ENCODE measurements at regions not wholly inside any gene's neighbourhood (a gene's known extent, or its start where the extent isn't known, plus 50 kb on each side); places are given as distances from the start of the nearest gene placed in this dataset.
A peak's percentile ranks its signal among the peaks of the same experiment; 100 is the strongest.
"Not testable (repeated sequence)": the region's sequence is repeated elsewhere in the genome, so short reads cannot be mapped to it uniquely, and the experiment has no call there.

GRCh38 chr7:29619111-29619510, 55.5 kb downstream of the PRR15 start:
- no peak overlapping the region for H3K9ac ChIP-seq (ENCODE audit: low read depth, low read length)
- H3K4me3 ChIP-seq (ENCODE audit: low read depth, low read length), result no peak overlapping the region
- H3K4me1 ChIP-seq (ENCODE audit: control insufficient read depth, insufficient read depth, low read length), result peaks cover 9% of the 10 kb centered on the region
- H3K36me3 ChIP-seq (ENCODE audit: control insufficient read depth, insufficient read depth, low read length), result no peaks in the 10 kb centered on the region
- no peak overlapping the region for H3K27ac ChIP-seq (ENCODE audit: low read depth, low read length)
- H3K27me3 ChIP-seq (ENCODE audit: control insufficient read depth, insufficient read depth, low read length), result no peaks in the 10 kb centered on the region
- no peaks in the 10 kb centered on the region for H3K9me3 ChIP-seq (ENCODE audit: control insufficient read depth, insufficient read depth, low read length)

- Histone ChIP-seq H3K27ac (ENCODE audit: low read depth, low read length) (no peak overlapping the region), H3K9ac (ENCODE audit: low read depth, low read length) (no peak overlapping the region), H3K36me3 (ENCODE audit: control insufficient read depth, insufficient read depth, low read length) (no peaks in the 10 kb centered on the region), H3K27me3 (ENCODE audit: control insufficient read depth, insufficient read depth, low read length) (no peaks in the 10 kb centered on the region), H3K4me1 (ENCODE audit: control insufficient read depth, insufficient read depth, low read length) (peaks cover 9% of the 10 kb centered on the region), H3K9me3 (ENCODE audit: control insufficient read depth, insufficient read depth, low read length) (no peaks in the 10 kb centered on the region), H3K4me3 (ENCODE audit: low read depth, low read length) (no peak overlapping the region)
Observed at GRCh38 chr7:29619848-29620555, 56.4 kb downstream of the PRR15 start.

GRCh38 chr7:29620556-29620930, 56.9 kb downstream of the PRR15 start:
- H3K9me3 ChIP-seq (ENCODE audit: control insufficient read depth, insufficient read depth, low read length), result no peaks in the 10 kb centered on the region
- no peak overlapping the region for H3K27ac ChIP-seq (ENCODE audit: low read depth, low read length)
- H3K4me3 ChIP-seq (ENCODE audit: low read depth, low read length), result no peak overlapping the region
- H3K4me1 ChIP-seq (ENCODE audit: control insufficient read depth, insufficient read depth, low read length), result peaks cover 9% of the 10 kb centered on the region
- H3K9ac ChIP-seq (ENCODE audit: low read depth, low read length), result no peak overlapping the region
- H3K27me3 ChIP-seq (ENCODE audit: control insufficient read depth, insufficient read depth, low read length), result no peaks in the 10 kb centered on the region
- H3K36me3 ChIP-seq (ENCODE audit: control insufficient read depth, insufficient read depth, low read length), result no peaks in the 10 kb centered on the region

GRCh38 chr7:29622335-29623265, 59.0 kb downstream of the PRR15 start:
- Histone ChIP-seq H3K4me3 (ENCODE audit: low read depth, low read length) (no peak overlapping the region), H3K9me3 (ENCODE audit: control insufficient read depth, insufficient read depth, low read length) (no peaks in the 10 kb centered on the region), H3K27me3 (ENCODE audit: control insufficient read depth, insufficient read depth, low read length) (no peaks in the 10 kb centered on the region; the same call in 1 of the 2 replicates), H3K27ac (ENCODE audit: low read depth, low read length) (peak overlapping the region; percentile 46), H3K4me1 (ENCODE audit: control insufficient read depth, insufficient read depth, low read length) (peaks cover 14% of the 10 kb centered on the region), H3K9ac (ENCODE audit: low read depth, low read length) (no peak overlapping the region), H3K36me3 (ENCODE audit: control insufficient read depth, insufficient read depth, low read length) (no peaks in the 10 kb centered on the region)

- Histone ChIP-seq H3K4me1 (ENCODE audit: control insufficient read depth, insufficient read depth, low read length) (peaks cover 14% of the 10 kb centered on the region), H3K27me3 (ENCODE audit: control insufficient read depth, insufficient read depth, low read length) (no peaks in the 10 kb centered on the region; the same call in 1 of the 2 replicates), H3K4me3 (ENCODE audit: low read depth, low read length) (no peak overlapping the region), H3K9me3 (ENCODE audit: control insufficient read depth, insufficient read depth, low read length) (no peaks in the 10 kb centered on the region), H3K9ac (ENCODE audit: low read depth, low read length) (no peak overlapping the region), H3K27ac (ENCODE audit: low read depth, low read length) (no peak overlapping the region), H3K36me3 (ENCODE audit: control insufficient read depth, insufficient read depth, low read length) (no peaks in the 10 kb centered on the region)
Observed at GRCh38 chr7:29623973-29624372, 60.3 kb downstream of the PRR15 start.

- no peak overlapping the region for H3K4me3 ChIP-seq (ENCODE audit: low read depth, low read length)
- H3K4me1 ChIP-seq (ENCODE audit: control insufficient read depth, insufficient read depth, low read length), result 0 out of 2 replicates have a peak, but pooled peaks cover 5% of the 10 kb centered on the region
- H3K27ac ChIP-seq (ENCODE audit: low read depth, low read length), result no peak overlapping the region
- no peak overlapping the region for H3K9ac ChIP-seq (ENCODE audit: low read depth, low read length)
- no peaks in the 10 kb centered on the region; the same call in 1 of the 2 replicates for H3K27me3 ChIP-seq (ENCODE audit: control insufficient read depth, insufficient read depth, low read length)
- H3K9me3 ChIP-seq (ENCODE audit: control insufficient read depth, insufficient read depth, low read length), result no peaks in the 10 kb centered on the region
- no peaks in the 10 kb centered on the region for H3K36me3 ChIP-seq (ENCODE audit: control insufficient read depth, insufficient read depth, low read length)
Observed at GRCh38 chr7:29626730-29627129, 63.1 kb downstream of the PRR15 start.

DNA sequence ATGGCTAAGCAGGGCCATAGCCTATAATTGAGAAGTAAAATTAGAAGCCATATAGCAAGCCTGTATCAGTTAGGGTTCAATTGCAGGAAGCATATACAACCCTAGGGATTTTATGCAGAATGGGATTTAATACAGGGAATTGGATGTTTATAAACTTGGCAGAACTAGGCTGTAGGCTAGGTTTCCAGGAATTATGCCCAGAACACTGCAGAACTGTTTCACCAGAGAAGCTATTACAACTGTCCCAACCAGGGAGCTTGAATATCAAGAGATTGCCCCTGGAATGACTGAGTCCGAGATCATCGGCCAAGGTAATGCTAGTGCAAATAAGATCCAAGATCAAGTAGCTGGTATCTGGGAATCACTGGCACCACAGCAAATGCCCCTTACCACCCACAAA, 64.0 kb downstream of the PRR15 start:
- no peak overlapping the region for H3K4me3 ChIP-seq (ENCODE audit: low read depth, low read length)
- no peak overlapping the region for H3K9ac ChIP-seq (ENCODE audit: low read depth, low read length)
- H3K4me1 ChIP-seq (ENCODE audit: control insufficient read depth, insufficient read depth, low read length), result 0 out of 2 replicates have a peak, but pooled peaks cover 5% of the 10 kb centered on the region
- H3K9me3 ChIP-seq (ENCODE audit: control insufficient read depth, insufficient read depth, low read length), result no peaks in the 10 kb centered on the region
- H3K27me3 ChIP-seq (ENCODE audit: control insufficient read depth, insufficient read depth, low read length), result no peaks in the 10 kb centered on the region; the same call in 1 of the 2 replicates
- no peak overlapping the region for H3K27ac ChIP-seq (ENCODE audit: low read depth, low read length)
- no peaks in the 10 kb centered on the region for H3K36me3 ChIP-seq (ENCODE audit: control insufficient read depth, insufficient read depth, low read length)

DNA sequence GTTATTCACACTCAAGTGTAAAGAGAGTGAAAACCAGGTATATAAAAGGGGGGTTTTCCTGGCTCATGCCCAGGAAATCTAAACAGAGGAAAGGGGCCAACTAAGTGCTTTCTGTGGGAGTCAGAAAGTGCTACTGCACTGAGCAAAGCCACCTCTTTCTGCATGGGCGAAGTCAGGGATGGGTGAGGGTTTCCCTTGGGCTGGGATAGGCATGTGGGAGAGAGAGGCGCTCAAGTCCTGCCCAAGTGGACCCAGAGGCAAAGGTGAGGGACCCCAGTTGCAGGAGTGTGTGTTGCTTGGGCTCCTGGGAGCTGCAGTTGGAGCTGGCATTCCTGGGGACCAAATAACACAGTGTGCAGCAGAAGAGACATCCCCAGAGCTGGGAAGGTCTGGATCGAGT, 65.9 kb downstream of the PRR15 start:
- H3K27ac ChIP-seq (ENCODE audit: low read depth, low read length), result no peak overlapping the region

GRCh38 chr7:29635067-29636008, 71.7 kb downstream of the PRR15 start:
- H3K27me3 ChIP-seq (ENCODE audit: control insufficient read depth, insufficient read depth, low read length); H3K9me3 ChIP-seq (ENCODE audit: control insufficient read depth, insufficient read depth, low read length); H3K4me1 ChIP-seq (ENCODE audit: control insufficient read depth, insufficient read depth, low read length); H3K27ac ChIP-seq (ENCODE audit: low read depth, low read length); H3K36me3 ChIP-seq (ENCODE audit: control insufficient read depth, insufficient read depth, low read length); H3K9ac ChIP-seq (ENCODE audit: low read depth, low read length); H3K4me3 ChIP-seq (ENCODE audit: low read depth, low read length): not testable (repeated sequence)

More for the DNA sequence above, 65.9 kb downstream of the PRR15 start:
- no peaks in the 10 kb centered on the region for H3K36me3 ChIP-seq (ENCODE audit: control insufficient read depth, insufficient read depth, low read length)
- no peaks in the 10 kb centered on the region; the same call in 1 of the 2 replicates for H3K27me3 ChIP-seq (ENCODE audit: control insufficient read depth, insufficient read depth, low read length)
- no peak overlapping the region for H3K9ac ChIP-seq (ENCODE audit: low read depth, low read length)
- no peak overlapping the region for H3K4me3 ChIP-seq (ENCODE audit: low read depth, low read length)
- 0 out of 2 replicates have a peak, but pooled peaks cover 5% of the 10 kb centered on the region for H3K4me1 ChIP-seq (ENCODE audit: control insufficient read depth, insufficient read depth, low read length)
- H3K9me3 ChIP-seq (ENCODE audit: control insufficient read depth, insufficient read depth, low read length), result no peaks in the 10 kb centered on the region

DNA sequence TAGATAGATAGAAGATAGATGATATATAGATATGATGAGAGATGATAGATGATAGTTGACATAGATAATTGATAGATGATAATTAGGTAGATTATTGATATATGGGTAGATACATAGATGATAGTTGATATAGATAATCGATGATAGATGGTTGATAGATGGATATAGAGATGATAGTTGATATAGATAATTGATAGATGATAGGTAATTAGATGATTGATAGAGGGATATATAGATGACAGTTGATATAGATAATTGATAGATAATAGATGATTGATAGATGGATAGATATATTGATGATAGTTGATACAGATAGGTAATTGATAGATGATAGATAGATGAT, 72.3 kb downstream of the PRR15 start:
- no peak overlapping the region for H3K9ac ChIP-seq (ENCODE audit: low read depth, low read length)
- H3K27me3 ChIP-seq (ENCODE audit: control insufficient read depth, insufficient read depth, low read length), result no peaks in the 10 kb centered on the region
- H3K4me1 ChIP-seq (ENCODE audit: control insufficient read depth, insufficient read depth, low read length), result 0 out of 2 replicates have a peak, but pooled peaks cover 3% of the 10 kb centered on the region
- no peak overlapping the region for H3K4me3 ChIP-seq (ENCODE audit: low read depth, low read length)
- H3K36me3 ChIP-seq (ENCODE audit: control insufficient read depth, insufficient read depth, low read length), result no peaks in the 10 kb centered on the region
- no peaks in the 10 kb centered on the region for H3K9me3 ChIP-seq (ENCODE audit: control insufficient read depth, insufficient read depth, low read length)
- H3K27ac ChIP-seq (ENCODE audit: low read depth, low read length), result no peak overlapping the region

All from HUES48 (cell line).